Fibroblast of lung (primary cell): ENCODE measurements at regions not wholly inside any gene's neighbourhood (a gene's known extent, or its start where the extent isn't known, plus 50 kb on each side); places are given as distances from the start of the nearest gene placed in this dataset.

Source experiments
- DNase-seq, 2 donors: peaks; one replicate each; pipeline versions ENCODE4 v3.0.0 to v3.0.0-alpha.2; 2010; ENCODE audit warnings: low read depth in 2 of 2
- H2AFZ ChIP-seq: 2 replicates; pipeline ENCODE4 v1.5.1; 2012; ENCODE audit warnings: low read length, control low read depth, inconsistent platforms
- H3K27ac ChIP-seq: 2 replicates; pipeline ENCODE4 v1.5.1; 2011; ENCODE audit warnings: low read length, control low read depth; ENCODE audit not compliant: insufficient read depth
- H3K27me3 ChIP-seq: 2 replicates; pipeline ENCODE4 v1.5.1; 2011; ENCODE audit warnings: mild to moderate bottlenecking, low read length; ENCODE audit not compliant: control insufficient read depth, insufficient read depth
- H3K36me3 ChIP-seq: 2 replicates; pipeline ENCODE4 v1.5.1; 2011; ENCODE audit warnings: low read length; ENCODE audit not compliant: control insufficient read depth, insufficient read depth
- H3K4me1 ChIP-seq: 2 replicates; pipeline ENCODE4 v1.5.1; 2011; ENCODE audit warnings: low read length; ENCODE audit not compliant: control insufficient read depth, insufficient read depth; ENCODE audit errors: extremely low read depth
- H3K4me2 ChIP-seq: 2 replicates; pipeline ENCODE4 v1.5.1; 2011; ENCODE audit warnings: low read length, control low read depth; ENCODE audit not compliant: insufficient read depth; ENCODE audit errors: extremely low read depth
- H3K4me3 ChIP-seq, 4 experiments: fragments of 200-600 bp in 1 of 4; sonication (generic) in 1 of 4; replicated peaks in 1 of 4; 2 replicates each; pipeline ENCODE4 v1.5.1; 2011 to 2016; ENCODE audit warnings: low read length in 4 of 4, low read depth in 3 of 4, mild to moderate bottlenecking in 3 of 4, control low read depth in 2 of 4, inconsistent platforms in 1 of 4, mixed read lengths in 1 of 4; ENCODE audit not compliant: insufficient read depth in 1 of 4; ENCODE audit errors: control extremely low read depth in 1 of 4
- H3K79me2 ChIP-seq: 2 replicates; pipeline ENCODE4 v1.5.1; 2012; ENCODE audit warnings: mild to moderate bottlenecking, low read length, inconsistent platforms; ENCODE audit not compliant: control insufficient read depth, insufficient read depth
- H3K9ac ChIP-seq: 2 replicates; pipeline ENCODE4 v1.5.1; 2011; ENCODE audit warnings: mild to moderate bottlenecking, low read length, control low read depth; ENCODE audit not compliant: insufficient read depth
- H3K9me3 ChIP-seq: 2 replicates; pipeline ENCODE4 v1.5.1; 2012; ENCODE audit warnings: low read depth, low read length; ENCODE audit not compliant: control insufficient read depth, insufficient read depth
- H4K20me1 ChIP-seq: 2 replicates; pipeline ENCODE4 v1.5.1; 2011; ENCODE audit warnings: low read length; ENCODE audit not compliant: control insufficient read depth, insufficient read depth; ENCODE audit errors: extremely low read depth
- CTCF ChIP-seq, 2 donors: IDR thresholded peaks in 1 of 2; conservative IDR thresholded peaks in 1 of 2; 1 replicate in 1 of 2; 2 replicates in 1 of 2; pipeline ENCODE4 v1.5.1; 2011 to 2012; ENCODE audit warnings: low read length in 2 of 2, control low read depth in 1 of 2, inconsistent platforms in 1 of 2, low read depth in 1 of 2, mild to moderate bottlenecking in 1 of 2
- EZH2 ChIP-seq: IDR thresholded peaks from 2 replicates; pipeline ENCODE4 v1.5.1; 2012; ENCODE audit warnings: low read length, control low read depth, mild to moderate bottlenecking; ENCODE audit errors: missing control alignments

- Histone ChIP-seq H3K36me3 (no peaks in the 10 kb centered on the region), H3K79me2 (no peaks in the 10 kb centered on the region), H3K27ac (no peak overlapping the region), H3K9ac (no peak overlapping the region), H4K20me1 (no peaks in the 10 kb centered on the region), H2AFZ (no peak overlapping the region), H3K9me3 (no peaks in the 10 kb centered on the region), H3K4me3 (no peak overlapping the region), H3K4me1 (no peaks in the 10 kb centered on the region), H3K27me3 (peaks cover 2% of the 10 kb centered on the region), H3K4me2 (no peak overlapping the region)
- DNase-seq, result no peak
- TF ChIP-seq EZH2 (no peak), CTCF (conservative IDR thresholded peaks at IDR 0.05 in 1 of 2, IDR thresholded peaks at IDR 0.05 in 1 of 2; ENCODE audit: low read depth in 1 of 2, low read length in 2 of 2) (no peak)
Observed at GRCh38 chr18:45498287-45498658, 117.0 kb upstream of the SLC14A2 start.

GRCh38 chr18:45503990-45504389 is 111.3 kb upstream of the SLC14A2 start:
- no peak overlapping the region for H3K27ac ChIP-seq
- H3K9ac ChIP-seq, result no peak overlapping the region
- no peaks in the 10 kb centered on the region for H3K4me1 ChIP-seq
- H3K36me3 ChIP-seq, result no peaks in the 10 kb centered on the region
- no peaks in the 10 kb centered on the region for H3K79me2 ChIP-seq
- H3K27me3 ChIP-seq, result peaks cover 9% of the 10 kb centered on the region
- peak in 1 of 2 donors; percentile 22 for DNase-seq
- no peak for TF ChIP-seq EZH2
- TF ChIP-seq CTCF (conservative IDR thresholded peaks at IDR 0.05 in 1 of 2, IDR thresholded peaks at IDR 0.05 in 1 of 2; ENCODE audit: low read depth in 1 of 2, low read length in 2 of 2), result no peak
- no peak overlapping the region for H3K4me2 ChIP-seq
- H3K4me3 ChIP-seq, result no peak overlapping the region
- H2AFZ ChIP-seq, result no peak overlapping the region
- no peaks in the 10 kb centered on the region for H4K20me1 ChIP-seq
- H3K9me3 ChIP-seq, result no peaks in the 10 kb centered on the region

GRCh38 chr18:45505497-45506206 is 109.6 kb upstream of the SLC14A2 start:
- DNase-seq, result peak; percentile 36 to 46
- Histone ChIP-seq H3K36me3 (no peaks in the 10 kb centered on the region), H3K27me3 (peaks cover 11% of the 10 kb centered on the region), H2AFZ (no peak overlapping the region), H3K4me3 (no peak overlapping the region), H3K4me1 (no peaks in the 10 kb centered on the region), H3K4me2 (no peak overlapping the region), H3K9ac (no peak overlapping the region), H4K20me1 (no peaks in the 10 kb centered on the region), H3K9me3 (no peaks in the 10 kb centered on the region), H3K79me2 (no peaks in the 10 kb centered on the region), H3K27ac (no peak overlapping the region)
- TF ChIP-seq CTCF (conservative IDR thresholded peaks at IDR 0.05 in 1 of 2, IDR thresholded peaks at IDR 0.05 in 1 of 2; ENCODE audit: low read depth in 1 of 2, low read length in 2 of 2) (no peak), EZH2 (no peak)
